OCI-LY3 (cell line): ENCODE measurements at regions not wholly inside any gene's neighbourhood (a gene's known extent, or its start where the extent isn't known, plus 50 kb on each side); places are given as distances from the start of the nearest gene placed in this dataset.

ENCODE experiments used
- CTCF ChIP-seq: fragments of 200-600, 300-600 bp; sonication (generic); IDR thresholded peaks from 2 replicates; pipeline ENCODE4 v1.5.1; 2014; ENCODE audit warnings: antibody characterized with exemption, low read length, low read depth
- EZH2phosphoT487 ChIP-seq: fragments of 200-600 bp; shearing (Covaris generic); IDR thresholded peaks from 2 replicates; pipeline ENCODE4 v1.6.1; 2018; ENCODE audit warnings: antibody characterized with exemption, mixed run types, low read depth

GRCh38 chr3:160130950-160131349 is 94.3 kb upstream of the C3orf80 start:
- no peak for TF ChIP-seq CTCF
- no peak for TF ChIP-seq EZH2phosphoT487
